Activated T-helper 1 cell treated with Interleukin-2 at 50 U/mL for 16 hours (primary cell): ENCODE measurements at regions not wholly inside any gene's neighbourhood (a gene's known extent, or its start where the extent isn't known, plus 50 kb on each side); places are given as distances from the start of the nearest gene placed in this dataset.

Source experiments
- DNase-seq: peaks from one replicate; pipeline ENCODE4 v3.0.0-alpha.2; 2020; ENCODE audit warnings: low read depth

DNA sequence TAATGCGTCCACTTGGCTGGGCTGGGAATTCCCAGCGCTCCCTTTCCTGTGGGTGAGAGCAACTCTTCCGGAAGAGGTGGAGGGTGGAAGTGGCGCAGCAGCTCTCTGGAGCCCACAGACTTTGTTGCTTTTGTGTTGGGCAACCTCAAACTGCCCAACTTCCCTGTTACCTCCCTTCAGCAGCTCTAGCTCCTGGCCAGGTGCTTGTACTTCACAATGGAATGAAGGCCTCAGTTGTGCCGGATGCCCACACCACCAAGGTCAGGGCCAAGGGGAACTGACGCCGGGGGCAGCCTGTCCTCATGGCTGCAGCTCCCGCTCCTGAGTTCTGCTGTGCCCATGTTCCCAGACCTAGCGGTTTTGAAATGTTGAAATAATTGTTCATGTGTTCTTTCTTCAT is 322.9 kb downstream of the GALR1 start:
- DNase-seq = no peak

DNA sequence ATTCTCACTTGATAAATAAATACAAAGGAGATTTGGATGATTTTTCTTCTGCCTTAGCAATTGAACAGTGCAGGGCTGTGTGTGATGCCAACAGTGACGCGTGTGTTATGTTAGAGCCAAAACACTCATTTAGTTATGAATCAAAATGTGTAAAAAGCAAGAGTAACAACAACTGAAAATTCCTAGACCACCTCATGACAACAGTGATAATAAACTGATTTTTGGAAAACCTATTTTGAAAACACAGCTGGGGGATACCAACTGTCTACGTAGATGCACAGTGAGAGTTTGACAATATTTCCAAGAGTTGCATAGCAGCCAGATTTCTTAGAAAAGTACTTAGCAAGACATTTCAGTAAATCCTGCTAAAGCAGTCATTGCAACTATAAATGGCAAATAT is 323.9 kb downstream of the GALR1 start:
- no peak for DNase-seq

DNA sequence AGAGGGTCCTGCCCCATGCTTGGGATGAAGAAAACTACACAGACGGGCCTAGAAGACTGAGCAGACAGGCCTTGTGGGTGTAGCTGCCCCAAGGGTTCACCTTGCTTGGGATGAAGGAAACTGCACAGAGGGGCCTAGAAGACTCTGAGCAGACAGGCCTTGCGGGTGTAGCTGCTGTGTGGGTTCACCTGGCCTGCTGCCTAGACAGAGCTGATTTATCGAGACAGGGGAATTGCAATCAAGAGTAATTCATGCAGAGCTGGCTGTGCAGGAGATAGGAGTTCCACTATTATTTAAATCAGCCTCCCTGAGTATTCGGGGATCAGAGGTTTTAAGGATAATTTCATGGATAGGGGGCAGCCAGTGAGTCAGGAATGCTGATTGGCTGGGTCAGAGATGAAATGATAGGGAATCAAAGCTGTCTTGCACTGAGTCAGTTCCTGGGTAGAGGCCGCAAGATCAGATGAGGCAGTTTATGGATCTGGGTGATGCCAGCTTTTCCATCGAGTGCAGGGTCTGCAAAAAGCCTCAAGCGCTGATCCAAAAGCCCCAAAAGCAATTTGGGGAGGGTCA is 341.4 kb downstream of the GALR1 start:
- DNase-seq = no peak

DNA sequence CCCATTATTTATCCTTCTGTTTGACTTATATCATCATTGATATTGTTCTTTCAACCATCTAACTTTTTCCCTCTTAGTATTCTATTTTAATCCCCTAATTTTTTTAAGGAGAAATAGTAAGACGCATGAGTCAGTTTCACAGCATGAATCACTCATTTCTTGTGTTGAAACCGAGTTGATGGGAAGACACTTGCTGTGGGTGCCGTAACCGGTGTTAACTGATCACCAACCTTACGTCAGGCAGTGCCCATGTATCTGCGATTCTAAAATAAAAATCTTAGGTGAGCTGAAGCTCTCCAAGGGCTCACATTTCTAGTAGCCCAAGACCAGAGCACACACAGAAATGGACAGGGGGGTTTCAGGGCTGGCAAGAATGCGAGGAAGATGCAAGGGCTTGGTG is 348.1 kb downstream of the GALR1 start:
- no peak for DNase-seq

DNA sequence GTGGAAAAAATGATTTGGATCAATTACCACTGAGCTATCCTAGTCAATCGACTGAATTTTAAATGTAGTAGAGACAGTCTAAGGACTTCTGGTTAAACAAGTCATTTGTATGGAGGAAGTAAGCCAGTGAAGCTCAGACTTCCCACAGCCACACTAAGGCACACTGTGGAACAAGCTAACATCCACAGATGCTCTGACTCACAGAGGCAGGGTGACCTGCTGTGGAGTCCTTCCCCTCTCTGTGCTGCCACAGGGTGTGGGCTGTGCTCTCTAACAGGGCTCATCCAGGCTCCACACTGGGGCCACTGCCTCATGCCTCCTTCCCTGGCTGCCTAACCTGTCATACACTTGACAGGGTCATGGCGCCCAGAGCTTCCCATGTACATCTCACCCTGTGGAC is 351.0 kb downstream of the GALR1 start:
- no peak for DNase-seq

DNA sequence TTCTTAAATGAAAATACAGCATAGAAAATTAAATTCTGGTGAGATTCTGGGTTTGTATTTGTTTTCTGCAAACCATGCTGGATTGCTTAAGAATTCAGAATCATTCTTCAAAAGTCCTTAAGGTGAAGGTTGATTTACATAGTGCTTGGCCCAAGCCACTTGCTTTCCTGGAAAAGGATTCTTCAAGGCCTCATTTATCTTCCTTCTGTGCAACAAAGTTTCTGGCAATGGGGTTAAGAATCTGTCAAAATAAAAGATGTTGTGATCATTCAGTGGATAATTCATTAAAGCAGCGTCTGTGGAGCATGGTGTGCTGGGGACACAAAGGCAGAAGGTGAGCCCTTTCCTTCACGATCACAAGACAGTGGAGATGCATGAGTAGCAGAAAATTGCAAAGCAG is 351.9 kb downstream of the GALR1 start:
- DNase-seq = no peak

DNA sequence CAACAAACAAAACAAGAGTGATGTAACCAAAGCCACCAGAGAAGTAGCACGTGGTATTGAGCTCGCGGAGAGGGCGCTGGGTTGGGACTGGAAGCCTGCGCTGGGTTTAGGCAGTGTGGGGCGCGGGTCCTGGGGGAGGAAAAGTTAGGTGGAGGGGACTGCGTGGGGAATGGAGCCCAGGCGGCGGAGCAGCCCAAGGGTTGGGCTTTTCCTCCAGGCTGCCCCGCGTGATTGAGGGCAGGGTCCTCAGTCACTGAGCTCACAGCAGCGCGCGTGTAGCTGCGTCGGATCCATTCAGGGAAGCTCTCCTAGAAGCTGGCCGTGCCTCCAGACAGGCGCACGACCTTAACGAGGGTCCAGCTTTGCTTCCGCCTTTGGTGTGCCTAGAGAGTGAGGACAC is 357.4 kb downstream of the GALR1 start:
- no peak for DNase-seq

DNA sequence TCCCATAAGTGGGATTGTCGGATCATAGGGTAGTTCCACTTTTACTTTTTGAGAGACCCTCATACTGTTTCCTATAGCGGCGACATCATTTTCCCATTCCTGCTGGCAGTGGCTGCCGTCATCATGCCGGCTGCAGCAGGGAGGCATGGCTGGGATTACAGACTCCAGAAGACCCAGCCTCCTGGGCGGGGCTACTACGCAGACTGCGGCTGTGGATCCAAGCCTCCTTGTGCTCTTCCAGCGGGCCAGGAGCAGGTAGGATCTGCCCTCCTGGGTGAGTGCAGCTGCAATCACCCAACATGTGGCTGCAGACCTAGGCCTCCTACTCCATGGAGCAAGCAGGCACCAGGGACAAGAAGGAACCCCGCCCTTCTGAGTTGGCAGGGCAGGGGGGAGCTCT is 359.2 kb downstream of the GALR1 start:
- DNase-seq = no peak

DNA sequence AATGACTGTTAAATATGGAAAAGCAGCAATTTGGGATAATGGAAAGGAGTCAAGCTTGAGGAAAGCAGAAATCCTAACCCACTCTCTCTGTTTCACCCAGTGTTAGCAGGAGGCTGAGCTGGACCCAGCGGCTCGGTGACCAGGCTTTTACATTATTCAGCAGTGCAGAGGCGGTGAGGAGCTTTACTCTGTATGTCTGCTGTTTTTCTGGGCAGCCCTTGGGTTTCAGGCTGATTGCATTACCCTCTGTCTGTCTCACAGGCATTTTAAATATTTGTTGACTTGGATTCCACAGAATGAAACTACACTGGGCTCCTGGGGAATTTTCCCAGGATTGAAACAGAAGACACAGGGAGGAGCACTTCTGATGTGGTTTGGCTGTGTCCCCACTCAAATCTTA is 368.0 kb downstream of the GALR1 start:
- DNase-seq = no peak

DNA sequence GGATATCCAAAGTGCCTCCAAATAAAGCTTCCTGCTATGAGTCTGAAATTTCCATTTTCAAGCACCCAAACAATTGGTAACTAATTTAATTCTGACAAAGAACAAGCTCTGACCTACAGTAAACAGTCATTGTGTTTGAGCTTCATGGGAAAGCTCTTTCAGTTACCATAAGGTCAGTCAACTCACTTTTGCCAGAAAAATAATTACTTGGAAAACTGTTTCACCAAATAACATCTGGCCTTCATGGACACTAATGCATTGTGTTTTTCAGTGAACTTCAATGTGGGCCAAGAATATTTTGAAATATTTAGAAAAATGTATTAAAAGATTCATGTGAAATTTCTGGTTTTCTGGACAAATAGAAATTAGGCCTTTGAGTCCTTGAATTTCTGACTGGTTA is 369.9 kb downstream of the GALR1 start:
- no peak for DNase-seq

DNA sequence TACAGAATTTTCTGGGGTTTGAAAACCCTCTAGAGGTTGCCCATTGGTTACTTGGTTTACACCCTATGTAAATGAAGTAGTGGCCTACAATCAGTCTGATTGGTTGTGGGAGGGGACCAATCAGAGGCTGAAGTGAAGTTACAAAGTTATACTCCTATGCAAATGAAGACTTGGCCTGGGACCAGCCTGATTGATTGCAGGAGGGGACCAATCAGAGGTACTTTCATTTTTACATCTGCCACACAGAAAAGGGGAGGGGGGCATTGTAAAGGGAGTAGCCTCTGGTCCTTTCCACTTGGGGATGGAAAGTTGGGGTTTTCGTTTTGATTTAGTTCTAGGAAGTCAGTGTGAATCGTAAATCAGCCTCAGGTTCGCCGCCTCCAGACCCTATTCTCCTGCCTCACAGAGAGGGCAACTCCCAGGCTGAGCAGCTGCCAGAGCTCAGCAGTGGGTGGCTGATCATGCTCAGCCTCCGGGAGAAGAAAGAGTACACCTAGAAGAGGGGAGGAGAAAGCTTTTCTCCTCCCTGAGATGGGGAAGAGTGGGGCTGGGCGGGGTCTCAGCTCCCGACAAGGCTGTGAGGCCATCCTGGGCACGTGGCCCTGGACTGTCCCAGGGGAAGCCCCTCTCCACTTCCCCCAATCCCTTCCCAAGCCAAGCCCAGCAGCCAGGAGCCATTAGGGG is 372.5 kb downstream of the GALR1 start:
- no peak for DNase-seq

DNA sequence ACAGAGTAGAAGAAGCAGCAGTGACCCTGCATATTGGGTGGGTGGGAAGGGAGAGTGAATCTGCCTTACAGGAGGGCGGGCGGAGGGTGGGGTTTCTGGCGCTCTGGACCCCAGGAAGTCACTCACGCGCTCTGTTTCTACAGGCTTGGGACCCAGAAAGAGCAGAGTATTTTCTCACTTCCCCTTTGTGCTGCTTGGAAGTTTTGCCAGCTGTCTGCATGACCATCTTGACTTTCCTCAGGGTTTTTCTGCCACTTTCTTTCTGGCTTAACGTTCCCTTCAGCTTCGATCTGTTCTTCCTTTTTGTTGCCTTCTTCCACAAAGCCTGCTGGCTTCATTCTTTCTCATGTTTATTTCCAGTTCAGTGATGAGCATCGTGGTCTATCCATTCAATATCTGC is 383.1 kb downstream of the GALR1 start:
- no peak for DNase-seq

DNA sequence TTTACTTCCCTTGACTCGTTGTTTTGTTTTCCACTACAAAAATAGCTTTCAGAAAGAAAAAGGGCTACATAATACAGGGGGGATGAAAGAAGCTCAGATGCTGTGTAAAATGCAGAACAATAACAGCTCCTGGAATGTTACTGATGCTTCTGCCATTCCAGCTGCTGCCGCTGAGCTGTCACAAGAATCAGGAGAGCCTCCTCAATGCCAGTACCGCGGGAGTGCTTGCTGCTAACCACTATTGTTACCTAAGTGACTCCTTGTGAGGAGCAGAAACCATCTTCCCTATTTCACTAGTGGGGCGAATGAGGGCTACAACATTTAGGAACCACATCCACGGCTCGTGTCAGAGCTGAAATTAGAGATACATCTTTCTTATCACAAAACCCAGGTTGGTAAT is 384.8 kb downstream of the GALR1 start:
- DNase-seq = no peak

DNA sequence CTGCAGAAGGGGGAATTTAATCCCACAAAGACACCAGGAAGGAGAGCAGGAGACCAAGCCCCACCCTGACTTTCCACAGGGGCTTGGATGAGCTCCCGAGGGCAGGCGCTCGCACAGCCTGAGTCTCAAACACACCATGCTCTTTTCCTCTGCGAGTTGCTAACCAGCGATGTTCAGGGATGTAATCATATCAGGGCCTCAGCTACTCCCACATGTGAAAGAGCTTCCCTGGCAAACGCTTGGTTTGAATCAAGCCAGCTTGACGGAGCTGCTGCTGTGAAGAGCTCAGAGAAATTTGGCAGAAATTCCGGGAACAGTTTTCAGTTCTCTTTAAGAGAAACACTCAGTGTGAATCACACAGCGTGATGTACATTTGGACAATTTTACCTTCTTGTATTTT is 385.8 kb downstream of the GALR1 start:
- DNase-seq = no peak

DNA sequence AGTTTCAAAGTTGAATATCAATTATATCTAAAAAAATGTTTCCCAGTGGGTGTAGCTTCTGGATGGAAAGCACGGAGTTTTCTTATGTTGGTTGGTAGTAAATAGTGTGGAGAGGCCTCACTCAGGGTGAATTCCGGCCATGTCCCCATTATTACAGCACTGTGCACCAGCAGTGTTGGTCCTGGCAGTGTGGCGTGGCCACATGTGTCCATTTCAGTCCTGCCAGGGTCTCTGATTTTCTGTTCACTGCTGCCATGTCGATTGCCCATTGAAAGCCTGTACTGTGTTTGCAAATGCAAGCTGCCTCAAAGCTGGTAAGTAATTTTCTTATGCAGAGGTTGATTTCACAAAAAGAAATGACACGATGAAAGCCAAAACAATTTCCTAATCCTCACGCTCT is 386.2 kb downstream of the GALR1 start:
- no peak for DNase-seq

DNA sequence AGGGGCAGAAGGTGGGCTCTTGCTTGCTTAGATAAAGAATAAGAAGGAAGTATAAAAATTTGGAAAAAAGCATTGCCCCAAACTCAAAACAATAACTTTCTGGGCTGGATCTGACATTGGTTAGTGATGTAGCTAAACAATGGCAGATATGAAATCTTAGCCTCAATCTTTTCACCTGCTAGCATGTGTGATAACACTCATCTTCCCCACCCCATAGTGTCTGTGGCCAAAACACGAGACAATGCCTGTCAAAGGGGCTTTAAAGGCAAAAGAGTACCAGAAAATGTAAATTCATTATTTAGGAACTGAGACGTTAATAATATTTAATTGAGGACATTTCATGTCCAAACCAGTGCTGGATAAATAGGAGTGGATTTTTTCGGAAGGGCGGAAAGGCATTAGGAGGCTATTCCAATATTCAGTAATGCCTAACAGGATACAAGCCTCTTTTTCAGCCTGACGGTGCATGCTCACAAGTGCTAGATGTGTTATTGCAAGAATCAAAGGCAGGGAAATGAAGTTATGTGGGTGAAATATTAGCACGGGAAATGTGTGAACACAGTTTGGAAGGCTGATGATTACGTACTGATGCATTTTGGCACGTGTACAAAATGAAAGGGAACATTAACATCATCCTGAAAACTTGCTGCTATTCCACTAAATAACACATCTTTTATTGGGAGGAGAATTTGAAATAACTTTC is 395.7 kb downstream of the GALR1 start:
- DNase-seq = no peak

DNA sequence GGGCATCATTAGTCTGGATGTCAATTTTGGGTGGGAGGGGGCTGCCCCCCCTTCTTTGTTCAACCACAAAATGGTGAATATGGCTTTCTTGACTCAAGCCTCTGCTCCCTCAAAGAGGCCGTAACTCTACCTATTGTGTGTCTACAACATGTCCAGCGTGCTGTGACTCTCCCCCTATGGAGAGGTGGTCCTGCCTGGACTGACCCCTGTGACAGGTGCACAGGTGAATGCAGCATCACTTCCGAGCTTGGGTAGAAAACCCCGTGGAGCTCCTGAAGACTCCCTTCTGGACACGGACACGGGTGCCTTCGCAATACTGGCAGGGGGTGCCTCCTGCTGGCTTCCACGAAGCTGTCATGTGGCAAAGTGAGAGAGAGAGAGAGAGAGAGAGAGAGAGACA is 397.8 kb downstream of the GALR1 start:
- DNase-seq = no peak

DNA sequence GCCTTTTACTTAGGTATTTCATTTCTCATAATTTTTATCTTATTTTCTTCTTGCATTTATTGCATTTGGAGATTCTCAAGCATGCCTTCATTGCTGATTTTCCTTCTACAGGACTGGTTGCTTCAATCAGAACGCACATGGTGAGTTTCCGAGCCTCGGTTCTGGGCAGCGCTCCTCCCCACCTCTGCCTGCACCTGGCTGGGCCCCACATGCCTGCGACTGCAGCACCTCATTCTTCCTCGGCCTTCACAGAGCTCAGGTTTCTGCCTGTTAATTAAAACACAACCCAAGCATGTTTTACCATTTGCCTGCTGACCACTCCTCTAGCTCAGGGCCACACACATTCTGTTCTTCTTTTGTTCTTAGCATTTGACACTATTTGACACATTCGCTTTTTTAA is 398.8 kb downstream of the GALR1 start:
- no peak for DNase-seq

DNA sequence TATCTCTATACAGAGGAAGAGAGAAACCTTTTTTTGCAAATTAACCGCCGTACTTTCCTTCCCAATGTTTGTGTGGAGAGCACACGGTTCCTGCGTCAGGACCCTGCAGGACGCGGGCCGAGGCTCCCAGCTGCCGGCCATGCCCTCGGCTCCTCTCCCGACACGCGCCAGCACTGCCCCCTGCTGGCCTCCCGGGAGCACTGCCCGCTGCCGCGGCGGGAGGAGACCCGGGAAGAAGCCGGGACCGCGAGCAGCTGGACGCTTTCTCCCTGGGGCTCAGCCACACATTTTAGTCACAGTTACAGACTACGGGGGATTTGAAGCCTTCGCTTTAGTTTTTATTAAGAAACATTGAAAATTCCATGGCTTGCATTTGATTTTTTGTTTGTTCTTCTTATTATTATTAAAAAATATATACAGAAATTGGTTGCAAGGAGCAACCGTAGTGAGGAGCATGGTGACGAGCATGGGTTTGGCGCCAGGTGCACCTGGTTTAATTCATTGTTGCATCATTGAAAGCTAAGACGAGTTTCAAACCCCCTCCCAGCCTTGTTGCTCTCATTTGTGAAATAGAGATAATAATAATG is 401.2 kb downstream of the GALR1 start:
- peak; percentile 18 for DNase-seq

DNA sequence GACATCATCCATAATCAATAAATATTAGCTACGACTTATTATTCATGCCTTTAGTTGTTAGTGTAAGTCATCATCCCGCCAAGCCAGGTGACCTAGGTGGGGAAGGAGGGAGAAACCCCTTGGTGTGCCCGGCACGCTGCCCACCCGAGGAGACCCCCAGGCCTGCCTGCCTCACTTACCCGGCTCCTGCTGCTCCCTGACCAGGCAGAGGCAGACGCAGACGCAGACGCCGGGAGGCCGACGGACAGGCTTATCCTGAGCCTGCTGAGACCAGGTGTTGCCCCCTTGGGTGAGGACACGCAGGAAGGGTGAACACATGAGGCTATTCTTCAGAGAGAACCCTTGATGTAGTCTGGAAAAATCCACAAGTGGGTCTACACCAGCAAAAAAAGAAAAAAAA is 401.8 kb downstream of the GALR1 start:
- DNase-seq = no peak

DNA sequence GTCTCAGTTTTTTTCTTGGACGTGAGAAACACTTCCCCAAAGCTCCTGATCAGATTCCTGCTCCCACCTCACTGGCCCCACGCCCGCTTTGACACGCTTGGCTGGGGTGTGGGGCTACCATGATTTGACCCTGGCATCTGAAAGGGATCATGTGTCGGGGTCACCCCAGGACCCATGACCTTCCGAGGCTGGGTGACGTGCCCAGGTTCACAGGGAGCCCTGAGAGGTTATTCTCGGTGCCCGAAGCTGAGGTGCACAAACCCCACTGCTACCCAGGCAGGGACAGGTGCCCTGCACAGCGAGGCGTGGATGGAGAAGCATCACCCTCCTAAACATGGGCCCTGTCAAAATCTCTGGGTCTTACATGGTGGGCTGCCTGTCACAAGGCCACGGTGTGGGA is 404.1 kb downstream of the GALR1 start:
- DNase-seq = no peak

DNA sequence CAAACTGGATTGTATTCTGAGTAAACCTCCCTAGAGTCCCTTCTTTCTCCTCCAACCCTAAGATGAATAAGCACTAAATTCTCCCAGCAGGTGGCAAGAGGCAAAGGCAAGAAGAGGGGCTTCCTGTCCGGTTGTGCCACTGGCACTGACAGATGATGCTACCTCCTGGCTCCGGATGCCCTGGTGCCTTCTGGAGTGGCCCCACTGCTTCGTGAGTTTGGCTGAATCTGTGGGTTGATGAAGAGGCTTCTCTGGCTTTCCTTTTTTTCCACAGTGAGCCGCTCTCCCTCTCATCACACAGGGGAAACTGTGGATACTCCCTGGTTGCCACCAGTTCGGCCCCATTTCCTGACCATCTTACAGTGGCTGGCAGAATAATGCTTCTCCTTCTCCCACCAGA is 404.7 kb downstream of the GALR1 start:
- DNase-seq = no peak

DNA sequence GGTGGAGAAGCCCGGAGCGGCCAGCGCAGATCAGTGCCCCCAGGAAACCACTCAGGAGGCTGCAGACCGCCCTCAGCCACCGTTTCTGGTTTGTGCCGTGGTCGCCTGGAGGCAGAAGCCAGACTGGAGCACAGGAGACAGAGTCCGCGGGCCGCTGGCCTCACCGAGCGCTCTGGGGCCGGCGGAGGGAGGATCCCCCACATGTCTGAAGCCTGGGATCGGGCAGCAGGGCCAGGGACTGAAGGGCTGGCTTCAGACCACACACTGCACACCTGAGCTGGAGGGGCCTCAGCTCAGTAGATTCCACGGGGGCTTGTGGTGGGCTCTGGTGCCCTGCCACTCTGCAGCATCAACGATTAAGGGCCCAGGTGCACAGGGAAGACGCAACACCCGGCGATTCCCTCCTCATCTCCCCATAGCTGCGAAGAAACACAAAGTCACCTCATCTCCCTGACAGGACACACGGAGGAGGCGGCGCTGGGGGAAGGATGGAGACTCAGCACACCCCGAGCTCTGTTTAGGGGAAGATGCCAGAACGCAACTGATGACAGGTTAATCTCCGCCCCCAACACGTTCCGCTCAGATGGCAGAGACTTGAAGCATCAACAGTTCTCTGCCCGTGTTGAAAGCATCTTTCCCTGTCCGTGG is 408.1 kb downstream of the GALR1 start:
- no peak for DNase-seq
